Activated B cell treated with CpG ODN at 0.5 μM for 24 hours (primary cell): ENCODE measurements at regions not wholly inside any gene's neighbourhood (a gene's known extent, or its start where the extent isn't known, plus 50 kb on each side); places are given as distances from the start of the nearest gene placed in this dataset.

Experiments used
- ATAC-seq: fragments of 200-7000 bp; cut with Tn5 transposase; one replicate; pipeline ENCODE4 v1.10.0; 2021; ENCODE audit warnings: low read depth, mild to moderate bottlenecking, moderate library complexity
- CTCF ChIA-PET: fragments of 350-600 bp; sonication (Branson Sonifier 250); formaldehyde crosslinking; loops from one replicate; lab custom pipeline; 2021; ENCODE audit warnings: antibody characterized with exemption; lab: Charles Lee
- POLR2A ChIA-PET: fragments of 350-600 bp; sonication (Branson Sonifier 250); formaldehyde crosslinking; loops from one replicate; lab custom pipeline; 2021; ENCODE audit warnings: antibody characterized with exemption; lab: Charles Lee
- DNase-seq: peaks from one replicate; pipeline ENCODE4 v3.0.0; 2022
- H3K27ac Mint-ChIP-seq: one replicate; pipeline ENCODE4 v1.8.0; 2020; ENCODE audit warnings: mixed read lengths
- H3K27me3 Mint-ChIP-seq: one replicate; pipeline ENCODE4 v1.8.0; 2021; ENCODE audit warnings: mixed read lengths
- H3K36me3 Mint-ChIP-seq: one replicate; pipeline ENCODE4 v1.8.0; 2021; ENCODE audit warnings: low read depth, mixed read lengths
- H3K4me1 Mint-ChIP-seq: one replicate; pipeline ENCODE4 v1.8.0; 2021; ENCODE audit warnings: mixed read lengths
- H3K4me3 Mint-ChIP-seq: one replicate; pipeline ENCODE4 v1.8.0; 2020; ENCODE audit warnings: mild to moderate bottlenecking, mixed read lengths
- H3K9me3 Mint-ChIP-seq: one replicate; pipeline ENCODE4 v1.8.0; 2020; ENCODE audit warnings: mixed read lengths
- CTCF ChIP-seq: fragments of 200-600 bp; IDR thresholded peaks from one replicate; pipeline ENCODE4 v1.8.0; 2022; ENCODE audit warnings: antibody characterized with exemption, mild to moderate bottlenecking
- intact Hi-C: fragments of 100-400 bp; cut with micrococcal nuclease; formaldehyde crosslinking; loops from one replicate; pipeline ENCODE4 v1.15.1; 2024

- CTCF ChIA-PET, result no interaction called here
- no peak for TF ChIP-seq CTCF
- H3K4me1 Mint-ChIP-seq, result no peaks in the 10 kb centered on the region
- DNase-seq, result no peak
- H3K27ac Mint-ChIP-seq, result no peak overlapping the region
- H3K4me3 Mint-ChIP-seq, result no peak overlapping the region
- no peaks in the 10 kb centered on the region for H3K27me3 Mint-ChIP-seq
- intact Hi-C loops, result no loop called here
- H3K36me3 Mint-ChIP-seq, result no peaks in the 10 kb centered on the region
- ATAC-seq, result no peak
- POLR2A ChIA-PET, result no interaction called here
- H3K9me3 Mint-ChIP-seq, result no peaks in the 10 kb centered on the region
Measured at GRCh38 chr4:12324965-12325364, 896.3 kb upstream of the HS3ST1 start.

GRCh38 chr4:12319765-12320164, 891.1 kb upstream of the HS3ST1 start:
- ChIA-PET CTCF (no interaction called here), POLR2A (no interaction called here)
- no peak overlapping the region for H3K27ac Mint-ChIP-seq
- intact Hi-C loops, result no loop called here
- DNase-seq (no peak), ATAC-seq (no peak)
- no peaks in the 10 kb centered on the region for H3K36me3 Mint-ChIP-seq
- H3K27me3 Mint-ChIP-seq, result no peaks in the 10 kb centered on the region
- no peaks in the 10 kb centered on the region for H3K9me3 Mint-ChIP-seq
- H3K4me3 Mint-ChIP-seq, result no peak overlapping the region
- no peak for TF ChIP-seq CTCF
- no peaks in the 10 kb centered on the region for H3K4me1 Mint-ChIP-seq

GRCh38 chr4:12304905-12305304, 876.2 kb upstream of the HS3ST1 start:
- peaks cover 6% of the 10 kb centered on the region for H3K9me3 Mint-ChIP-seq
- no peaks in the 10 kb centered on the region for H3K27me3 Mint-ChIP-seq
- no peaks in the 10 kb centered on the region for H3K4me1 Mint-ChIP-seq
- no peak overlapping the region for H3K27ac Mint-ChIP-seq
- DNase-seq, result no peak
- intact Hi-C loops, result no loop called here
- CTCF ChIA-PET, result no interaction called here
- ATAC-seq, result no peak
- H3K4me3 Mint-ChIP-seq, result no peak overlapping the region
- no peak for TF ChIP-seq CTCF
- POLR2A ChIA-PET, result no interaction called here
- no peaks in the 10 kb centered on the region for H3K36me3 Mint-ChIP-seq

GRCh38 chr4:12296366-12296765, 867.7 kb upstream of the HS3ST1 start:
- no peak for DNase-seq
- intact Hi-C loops, result no loop called here
- Mint-ChIP-seq H3K4me1 (no peaks in the 10 kb centered on the region), H3K27ac (no peak overlapping the region), H3K36me3 (no peaks in the 10 kb centered on the region), H3K4me3 (no peak overlapping the region), H3K27me3 (no peaks in the 10 kb centered on the region), H3K9me3 (no peaks in the 10 kb centered on the region)
- CTCF ChIA-PET, result no interaction called here
- POLR2A ChIA-PET, result no interaction called here
- no peak for TF ChIP-seq CTCF
- ATAC-seq, result no peak

GRCh38 chr4:12293906-12294525, 865.3 kb upstream of the HS3ST1 start:
- Mint-ChIP-seq H3K4me1 (no peaks in the 10 kb centered on the region), H3K27me3 (no peaks in the 10 kb centered on the region), H3K27ac (no peak overlapping the region), H3K36me3 (no peaks in the 10 kb centered on the region), H3K9me3 (peaks cover 4% of the 10 kb centered on the region), H3K4me3 (no peak overlapping the region)
- no peak for DNase-seq
- ATAC-seq, result no peak
- ChIA-PET CTCF (no interaction called here), POLR2A (no interaction called here)
- TF ChIP-seq CTCF, result no peak
- intact Hi-C loops, result no loop called here
